Globus pallidus (tissue), 1 donor: ENCODE measurements at regions not wholly inside any gene's neighbourhood (a gene's known extent, or its start where the extent isn't known, plus 50 kb on each side); places are given as distances from the start of the nearest gene placed in this dataset.
"Not testable (repeated sequence)": the region's sequence is repeated elsewhere in the genome, so short reads cannot be mapped to it uniquely, and the experiment has no call there.

ENCODE experiments used
- DNase-seq: peaks from one replicate; pipeline ENCODE4 v3.0.0-alpha.2; 2015; ENCODE audit warnings: low spot score

DNA sequence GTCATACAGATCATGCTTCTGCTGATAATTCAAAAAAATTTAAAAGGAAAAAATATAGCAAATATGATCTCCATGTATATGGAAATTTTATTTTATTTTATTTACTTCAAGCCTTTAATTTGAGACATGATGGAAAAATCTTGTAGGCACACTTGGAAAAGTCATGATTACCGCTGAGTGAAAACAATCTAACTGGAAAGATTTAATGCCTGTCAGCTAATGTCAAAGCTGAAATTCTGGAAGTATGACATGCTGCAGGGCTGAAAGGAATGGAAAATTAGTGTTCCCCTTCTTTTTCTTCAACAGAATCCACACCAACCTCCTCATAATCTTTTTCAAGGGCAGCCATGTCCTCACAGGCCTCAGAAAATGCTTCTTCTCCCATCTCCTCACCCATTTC, 58.2 kb downstream of the RPRM start:
- no peak for DNase-seq

DNA sequence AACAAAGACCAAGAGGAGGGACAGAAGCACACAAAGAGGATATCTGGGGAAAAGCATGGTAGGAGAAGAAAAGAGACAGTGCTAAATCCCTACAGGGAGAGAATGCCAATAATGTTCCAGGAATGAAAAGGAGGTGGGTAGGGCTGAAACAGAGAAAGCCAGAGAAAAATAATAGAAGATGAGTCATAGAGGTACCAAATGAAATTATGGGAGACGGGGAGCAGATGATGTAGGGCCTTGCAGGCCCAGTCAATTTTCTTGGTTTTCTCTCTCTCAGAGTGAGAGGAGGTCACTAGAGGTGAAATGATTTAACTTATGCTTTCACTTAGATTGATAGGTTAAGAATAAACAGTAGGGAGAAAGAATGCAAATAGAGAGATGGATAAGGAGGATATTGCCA, 61.5 kb downstream of the RPRM start:
- DNase-seq, result no peak

DNA sequence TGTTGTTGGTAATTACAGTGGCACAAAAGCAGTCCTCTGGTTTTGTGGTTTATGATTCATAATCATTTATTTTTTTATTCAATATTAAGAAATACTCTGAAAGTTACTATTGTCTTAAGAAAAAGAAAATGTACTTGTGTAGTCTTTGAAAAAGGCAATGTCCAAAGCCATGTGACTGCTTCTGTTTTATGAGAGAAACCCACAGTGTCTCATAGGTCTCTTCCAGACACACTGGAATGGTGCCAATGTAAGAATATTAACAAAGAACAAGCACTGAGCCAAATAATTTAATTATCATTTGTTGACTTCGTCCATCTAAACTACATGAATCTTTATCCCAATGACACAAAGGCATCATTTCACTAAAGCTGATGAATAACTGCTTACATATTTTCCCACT, 62.5 kb downstream of the RPRM start:
- DNase-seq, result no peak

DNA sequence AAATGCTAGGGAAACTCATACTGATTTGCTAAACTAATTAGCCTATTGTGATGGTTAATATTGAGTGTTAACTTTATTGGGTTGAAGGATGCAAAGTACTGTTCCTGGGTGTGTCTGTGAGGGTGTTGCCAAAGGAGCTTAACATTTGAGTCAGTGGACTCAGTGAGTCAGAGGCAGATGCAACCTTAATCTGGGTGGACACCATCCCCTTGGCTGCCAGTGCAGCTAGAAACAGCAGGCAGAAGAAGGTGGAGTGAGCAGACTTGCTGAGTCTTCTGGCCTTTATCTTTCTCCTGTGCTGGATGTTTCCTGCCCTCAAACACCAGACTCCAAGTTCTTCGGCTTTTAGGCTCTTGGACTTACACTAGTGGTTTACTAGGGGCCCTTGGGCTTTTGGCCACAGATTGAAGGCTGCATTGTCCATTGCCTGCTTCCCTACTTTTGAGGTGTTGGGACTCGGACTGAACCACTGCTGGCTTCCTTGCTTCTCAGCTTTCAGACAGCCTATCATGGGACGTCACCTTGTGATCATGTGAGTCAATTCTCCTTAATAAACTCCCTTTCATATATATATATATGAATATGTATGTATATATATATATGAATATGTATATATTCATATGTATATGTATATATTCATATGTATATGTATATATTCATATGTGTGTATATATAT, 69.7 kb downstream of the RPRM start:
- no peak for DNase-seq

DNA sequence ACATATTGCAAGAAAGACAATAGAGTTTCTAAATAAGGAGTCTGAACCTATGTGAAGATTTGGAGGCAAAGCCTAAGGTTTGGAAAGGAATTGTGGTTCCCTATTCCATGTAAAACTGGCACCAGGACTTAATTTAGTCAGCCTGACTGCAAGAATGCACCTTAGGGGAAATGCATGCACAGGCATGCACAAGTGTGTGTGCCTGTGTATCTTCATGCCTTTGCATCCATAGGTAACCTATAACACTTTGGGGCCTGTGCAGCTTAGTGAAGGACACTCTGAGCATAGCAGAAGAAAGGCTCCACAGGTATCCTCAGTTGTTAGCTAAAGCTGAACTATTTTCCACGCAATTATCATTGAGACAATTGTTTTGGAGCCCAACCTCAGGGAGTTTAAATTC, 73.4 kb downstream of the RPRM start:
- DNase-seq, result no peak

DNA sequence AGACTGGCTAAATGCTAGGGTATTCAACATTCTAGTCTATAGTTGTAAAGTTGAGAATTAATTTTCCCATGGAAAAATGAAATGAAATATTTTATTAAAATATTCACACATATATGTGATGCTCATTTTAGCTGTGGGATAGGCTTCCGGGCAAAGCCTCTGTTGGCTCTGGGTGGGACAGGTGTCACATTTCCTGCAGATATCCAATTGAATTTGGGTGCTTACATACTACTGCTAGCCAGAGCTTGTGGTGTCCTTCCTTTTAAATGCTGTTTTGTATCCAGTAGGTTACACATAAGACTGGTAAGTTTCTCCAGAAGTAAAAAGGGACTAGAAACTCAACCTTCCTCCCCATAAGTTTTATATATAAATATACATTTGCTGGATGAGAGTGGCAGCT, 73.8 kb downstream of the RPRM start:
- DNase-seq, result no peak

DNA sequence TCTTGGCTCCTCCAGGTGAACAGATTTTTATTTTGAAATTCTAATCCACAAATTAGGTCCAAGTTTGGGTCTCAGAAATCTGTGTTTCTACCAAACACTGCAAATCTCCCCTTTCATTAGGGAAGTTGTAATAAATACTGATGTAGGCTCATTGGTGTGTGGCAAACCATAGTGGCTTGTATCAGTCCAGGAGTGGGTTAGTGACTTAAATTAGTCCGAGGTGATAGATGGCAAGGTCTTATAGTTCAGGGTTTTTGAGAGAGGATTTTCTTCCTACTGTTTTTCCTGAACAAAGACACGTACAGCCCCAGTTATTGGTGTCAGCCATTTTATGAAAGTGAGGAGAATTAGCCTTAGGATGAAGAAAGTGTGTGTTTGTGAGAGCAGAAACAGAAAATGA, 74.6 kb downstream of the RPRM start:
- no peak for DNase-seq

DNA sequence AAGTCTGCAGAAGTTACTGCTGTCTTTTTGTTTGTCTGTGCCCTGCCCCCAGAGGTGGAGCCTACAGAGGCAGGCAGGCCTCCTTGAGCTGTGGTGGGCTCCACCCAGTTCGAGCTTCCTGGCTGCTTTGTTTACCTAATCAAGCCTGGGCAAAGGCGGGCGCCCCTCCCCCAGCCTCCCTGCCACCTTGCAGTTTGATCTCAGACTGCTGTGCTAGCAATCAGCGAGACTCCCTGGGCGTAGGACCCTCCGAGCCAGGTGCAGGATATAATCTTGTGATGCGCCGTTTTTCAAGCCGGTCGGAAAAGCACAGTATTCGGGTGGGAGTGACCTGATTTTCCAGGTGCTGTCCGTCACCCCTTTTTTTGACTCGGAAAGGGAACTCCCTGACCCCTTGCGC, 75.2 kb downstream of the RPRM start:
- not testable (repeated sequence) for DNase-seq

DNA sequence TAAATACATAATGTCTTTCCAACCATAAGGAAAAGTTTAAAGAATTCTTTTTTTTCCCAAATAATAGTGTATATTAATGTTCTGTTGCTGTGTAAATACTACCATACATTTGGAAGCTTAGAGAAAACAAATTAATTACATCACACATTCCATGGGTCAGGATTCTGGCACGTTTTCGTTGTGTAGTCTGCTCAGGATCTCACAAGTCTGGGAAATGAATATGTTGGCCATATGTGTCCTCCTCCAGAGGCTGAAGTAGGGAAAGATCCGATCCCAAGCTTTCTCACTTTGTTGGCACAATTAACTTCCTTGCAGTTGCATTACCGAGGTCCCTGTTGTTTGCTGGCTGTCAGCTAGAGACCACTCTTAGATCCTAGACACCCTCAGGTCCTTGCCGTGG, 83.9 kb downstream of the RPRM start:
- DNase-seq, result no peak

DNA sequence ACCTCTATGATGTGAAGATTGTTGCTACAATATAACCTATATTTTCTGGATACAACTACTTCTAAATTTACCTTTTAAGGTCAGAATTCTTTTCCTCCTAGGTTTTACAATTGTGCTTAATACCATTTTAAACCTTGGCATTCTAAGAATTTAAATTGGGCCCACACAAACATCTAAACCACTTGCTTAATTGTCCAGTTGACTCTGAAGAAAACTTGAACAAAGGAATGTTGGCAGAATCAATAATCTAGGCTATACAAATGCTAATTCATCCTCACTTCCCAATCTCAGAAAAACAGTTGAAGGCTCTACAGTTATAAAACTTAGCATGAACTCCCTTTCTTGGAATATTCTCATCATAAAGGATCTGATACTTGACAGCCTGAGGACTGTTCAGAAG, 84.3 kb downstream of the RPRM start:
- DNase-seq, result no peak

DNA sequence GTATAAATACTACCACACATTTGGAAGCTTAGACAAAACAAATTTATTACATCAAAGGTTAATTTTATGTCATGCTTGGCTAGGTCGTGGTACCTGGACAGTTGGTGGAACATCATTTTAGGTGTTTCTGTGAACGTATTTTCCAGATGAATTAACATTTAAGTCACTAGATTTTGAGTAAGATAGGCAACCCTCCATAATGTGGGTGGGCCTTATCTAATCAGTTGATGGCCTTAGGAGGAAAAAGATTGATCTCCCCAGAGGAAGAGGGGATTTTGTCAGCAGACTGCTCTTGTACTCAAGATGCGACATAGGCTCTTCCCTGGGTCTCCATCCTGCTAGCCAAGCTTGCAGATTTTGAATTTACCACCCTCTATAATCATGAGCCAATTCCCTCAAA, 85.0 kb downstream of the RPRM start:
- DNase-seq, result no peak

DNA sequence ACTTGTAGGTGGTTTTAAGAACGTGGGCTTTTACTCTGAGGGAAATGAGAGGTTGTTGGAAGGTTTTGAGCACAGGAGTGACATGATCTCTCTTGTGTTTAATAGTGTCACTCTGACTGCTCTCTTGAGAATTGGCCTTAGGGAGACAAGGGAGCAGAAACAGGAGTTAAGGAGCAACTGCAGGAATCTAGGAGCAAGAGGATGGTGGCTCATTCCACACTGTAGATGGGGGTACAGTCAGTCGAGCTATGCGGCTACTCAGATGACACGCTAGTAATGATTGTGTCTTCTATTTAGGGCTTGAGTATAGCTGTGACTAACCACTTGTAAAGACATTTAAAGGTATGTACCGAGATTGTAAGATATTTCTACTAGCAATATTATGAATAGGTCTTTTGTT, 87.4 kb downstream of the RPRM start:
- no peak for DNase-seq

DNA sequence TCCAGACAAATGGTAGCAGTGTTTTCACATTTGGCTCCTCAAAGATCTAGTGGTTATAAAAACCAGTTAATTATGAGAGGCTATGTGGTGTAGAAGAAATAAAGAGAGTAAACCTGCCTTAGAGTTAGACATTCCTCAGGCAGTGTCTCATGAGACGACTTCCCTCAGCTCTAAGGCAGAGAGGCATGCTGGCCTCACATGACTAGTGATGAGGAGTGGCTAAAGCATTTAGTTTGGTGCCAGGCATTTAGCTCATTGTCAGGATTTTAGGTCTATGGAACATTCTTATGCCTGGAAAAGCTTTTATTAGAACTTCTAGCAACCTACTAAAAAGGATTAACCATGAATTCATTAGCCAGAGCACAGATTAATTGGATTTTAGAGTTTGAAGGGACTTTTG, 90.3 kb downstream of the RPRM start:
- no peak for DNase-seq

DNA sequence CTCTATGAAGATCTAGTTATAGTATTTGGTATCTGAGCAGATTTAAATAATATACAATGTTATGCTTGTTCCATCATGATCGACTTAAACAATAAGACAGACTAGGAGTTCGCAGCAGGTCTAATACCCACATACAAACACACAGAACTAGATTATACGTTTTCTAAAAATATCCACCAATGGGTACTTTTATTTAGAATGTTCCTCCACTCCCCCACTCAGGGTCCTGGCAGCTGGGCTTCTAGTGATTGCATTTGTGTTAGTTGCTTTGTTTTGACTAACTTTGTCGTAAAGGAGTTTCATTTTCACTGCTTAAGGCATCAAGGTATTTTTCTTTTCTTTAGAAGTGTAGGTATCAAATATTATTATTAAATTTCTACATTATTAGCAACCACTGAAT, 91.4 kb downstream of the RPRM start:
- DNase-seq, result no peak

DNA sequence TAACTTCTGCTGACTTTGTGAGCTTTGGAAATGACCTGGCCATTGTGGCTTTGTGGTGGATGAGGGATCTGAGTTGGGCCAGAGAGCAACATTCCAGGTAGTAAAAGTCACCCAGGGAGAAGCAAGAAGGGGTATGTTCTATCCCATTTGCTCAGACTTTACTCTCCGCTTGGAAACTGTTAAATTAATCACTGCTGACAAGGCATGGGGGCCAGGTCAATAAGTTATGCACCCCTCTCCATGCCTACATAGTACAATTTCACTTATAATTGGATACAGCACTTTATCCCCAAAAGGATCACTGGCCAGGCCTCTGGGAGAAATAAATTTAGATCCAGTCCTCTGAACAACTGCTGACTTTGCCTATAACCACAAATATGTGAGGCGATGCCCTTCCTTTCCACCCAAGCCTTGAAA, 92.1 kb downstream of the RPRM start:
- DNase-seq, result no peak

DNA sequence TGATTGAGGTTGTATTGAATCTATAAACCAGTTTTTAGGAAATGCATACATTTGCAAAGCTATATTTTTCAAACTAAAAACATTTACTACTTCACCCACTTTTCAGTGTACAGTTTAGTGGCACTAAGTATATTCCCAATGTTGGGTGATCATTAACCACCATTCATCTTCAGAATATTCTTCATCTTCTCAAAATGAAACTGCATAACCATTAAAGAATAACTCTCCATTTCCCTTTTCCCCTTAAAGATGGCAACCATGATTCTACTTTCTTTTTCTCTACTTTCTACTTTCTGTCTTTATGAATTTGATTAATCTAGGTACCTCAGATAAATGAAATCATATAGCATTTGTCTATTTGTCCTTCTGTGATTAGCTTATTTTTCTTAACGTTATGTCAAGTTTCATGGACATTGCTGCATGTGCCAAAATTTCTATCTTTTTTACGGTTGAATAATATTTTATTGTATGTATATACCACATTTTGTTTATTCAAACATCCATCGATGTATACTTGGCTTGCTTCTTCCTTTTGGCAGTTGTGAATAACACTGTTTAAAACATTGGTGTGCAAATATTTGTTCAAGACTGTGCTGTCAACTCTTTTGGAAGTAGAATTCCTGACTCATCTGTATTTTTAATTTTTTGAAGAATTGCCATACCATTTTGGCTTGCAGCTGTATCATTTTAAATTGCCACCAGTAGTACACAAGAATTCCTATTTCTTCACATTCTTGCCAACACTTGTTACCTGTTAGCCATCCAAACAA, 104.9 kb downstream of the RPRM start:
- DNase-seq, result no peak

DNA sequence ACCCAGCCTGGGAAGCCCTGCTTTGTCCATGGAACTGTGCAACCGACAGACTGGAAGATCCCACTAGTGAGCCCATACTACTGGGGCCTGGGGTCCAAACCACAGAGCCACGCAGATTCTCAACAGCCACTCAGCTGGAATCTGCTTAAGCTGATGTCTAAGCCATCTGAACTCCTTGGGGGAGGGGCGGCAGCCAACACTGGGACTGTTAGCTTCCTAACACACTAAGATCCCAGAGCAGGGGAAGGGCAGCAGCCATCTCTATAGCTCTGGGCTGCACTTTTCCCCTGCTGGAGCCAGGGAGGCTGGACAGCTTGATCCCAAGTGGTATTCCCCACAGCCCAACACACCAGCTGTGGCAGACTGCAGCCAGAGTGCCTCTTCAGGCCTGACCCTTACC, 118.3 kb downstream of the RPRM start:
- no peak for DNase-seq

DNA sequence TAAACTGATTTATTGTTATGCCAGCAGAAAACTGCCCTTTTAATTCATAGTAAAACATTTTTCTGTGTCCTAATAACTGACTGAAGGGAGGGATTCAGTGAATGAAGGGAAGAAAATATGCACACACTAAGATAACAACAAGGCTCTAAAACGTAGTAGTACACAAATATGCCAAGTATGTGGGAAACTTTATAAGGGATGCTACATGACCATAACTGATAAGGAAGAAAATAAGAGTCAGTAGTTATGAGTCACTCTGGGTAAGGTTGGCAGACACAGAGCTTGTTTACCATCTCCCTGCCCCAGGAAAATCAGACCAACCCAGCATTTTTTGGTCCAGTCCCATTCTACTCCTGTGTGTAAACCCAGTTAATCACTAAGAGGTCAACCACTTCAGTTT, 124.2 kb downstream of the RPRM start:
- DNase-seq, result no peak

DNA sequence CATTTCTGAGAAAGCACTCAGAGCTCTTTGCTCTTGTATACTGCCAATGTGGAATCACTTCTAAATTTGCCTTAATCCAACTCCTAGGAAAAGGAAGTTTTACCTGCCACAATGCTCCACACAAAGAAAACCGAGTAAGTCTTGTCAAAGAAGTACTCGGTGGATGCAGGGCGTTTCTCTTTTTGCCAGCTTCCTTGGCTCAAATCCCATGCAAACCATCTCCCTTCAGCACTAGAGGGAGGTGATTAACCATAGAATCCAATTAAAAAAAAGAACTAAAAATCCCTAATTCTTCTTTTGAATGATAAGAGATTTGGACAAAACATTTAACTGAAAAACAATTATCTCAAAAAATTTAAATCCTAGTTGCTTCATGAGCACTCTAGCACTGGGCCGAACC, 129.0 kb downstream of the RPRM start:
- DNase-seq, result no peak

DNA sequence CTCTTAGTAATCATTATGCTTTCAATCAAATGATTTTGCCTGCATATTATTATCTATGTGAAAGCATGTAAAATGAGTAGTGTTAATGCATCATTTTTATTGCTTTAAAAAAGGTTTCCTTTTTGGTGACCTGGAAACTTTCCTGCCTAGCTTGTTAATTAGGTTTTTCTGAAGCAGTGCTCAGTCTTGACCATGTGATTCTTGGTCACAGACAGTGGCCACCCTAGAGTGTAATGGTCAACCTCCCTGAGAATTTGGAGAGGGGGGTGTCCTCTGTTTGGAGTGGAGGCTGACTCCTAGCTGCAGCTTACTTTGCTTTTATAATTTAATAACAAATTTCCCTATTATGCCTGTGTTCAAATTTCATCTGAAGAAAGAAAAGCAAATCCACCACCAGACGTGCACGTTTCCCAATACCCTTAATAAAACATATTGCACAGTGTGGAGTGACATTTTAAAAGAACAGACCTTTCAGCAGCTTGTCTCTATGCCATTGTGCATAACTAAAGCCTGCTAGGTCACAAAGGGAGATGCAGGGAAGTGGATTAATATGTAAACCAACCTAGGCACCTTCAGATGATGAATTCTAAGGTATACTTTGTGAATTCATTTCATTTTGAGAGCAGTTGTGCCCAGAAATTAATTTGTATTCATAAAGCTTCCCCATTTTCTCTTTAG, 130.6 kb downstream of the RPRM start:
- DNase-seq, result no peak

DNA sequence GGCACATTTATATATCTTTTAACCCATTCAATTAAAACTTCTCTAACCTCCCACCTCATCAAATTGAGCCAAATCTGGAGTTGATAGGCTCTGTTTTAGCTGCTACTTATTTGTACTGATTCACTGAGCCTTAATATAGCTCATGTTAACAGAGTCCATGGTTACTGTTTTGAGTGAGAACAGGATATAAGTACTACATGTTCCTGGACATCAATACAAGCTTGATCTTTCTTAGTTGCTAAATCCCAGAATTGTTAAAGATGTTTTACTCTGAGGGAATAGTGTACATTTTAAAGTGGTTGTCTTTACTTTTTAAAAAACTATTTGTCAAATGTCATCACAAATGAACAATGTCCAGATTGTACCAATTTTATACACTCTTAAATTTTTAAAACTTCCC, 157.7 kb downstream of the RPRM start:
- no peak for DNase-seq

DNA sequence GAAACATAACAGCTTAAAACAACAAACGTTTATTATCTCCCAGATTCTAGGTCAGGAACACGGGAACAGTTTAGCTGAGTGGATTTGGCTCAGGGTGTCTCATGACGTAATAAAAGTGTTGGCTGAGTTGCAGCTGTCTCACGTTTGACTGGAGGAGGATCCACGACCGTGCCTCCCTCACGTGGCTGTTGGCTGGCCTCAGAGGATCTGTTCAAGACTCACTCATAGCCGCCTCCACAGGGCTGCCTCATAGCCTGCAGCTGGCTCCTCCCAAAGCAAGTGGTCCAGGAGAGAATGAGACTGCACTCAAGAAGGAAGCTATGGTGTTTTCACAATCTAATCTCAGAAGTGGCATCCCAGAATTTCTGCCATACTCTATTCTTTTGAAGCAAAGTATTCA, 167.1 kb downstream of the RPRM start:
- DNase-seq, result no peak

DNA sequence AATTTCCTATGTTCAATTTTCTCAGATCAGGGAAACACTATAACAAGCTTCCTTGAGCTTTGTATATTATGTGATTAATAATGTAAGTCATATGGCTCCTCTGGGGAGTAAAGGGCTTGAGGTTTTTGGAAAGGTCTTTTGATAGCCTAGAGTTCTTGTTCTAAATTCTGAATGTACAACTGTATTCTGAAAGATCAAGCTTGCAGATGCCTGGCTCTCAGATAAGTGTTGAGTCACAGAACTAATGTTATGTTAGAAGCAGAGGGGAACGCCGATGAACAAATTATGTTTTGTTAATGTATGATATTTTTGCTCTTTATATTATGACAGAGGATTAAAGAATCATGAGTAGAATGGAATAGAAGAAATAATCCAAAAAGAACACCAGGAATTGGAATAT, 170.1 kb downstream of the RPRM start:
- no peak for DNase-seq

DNA sequence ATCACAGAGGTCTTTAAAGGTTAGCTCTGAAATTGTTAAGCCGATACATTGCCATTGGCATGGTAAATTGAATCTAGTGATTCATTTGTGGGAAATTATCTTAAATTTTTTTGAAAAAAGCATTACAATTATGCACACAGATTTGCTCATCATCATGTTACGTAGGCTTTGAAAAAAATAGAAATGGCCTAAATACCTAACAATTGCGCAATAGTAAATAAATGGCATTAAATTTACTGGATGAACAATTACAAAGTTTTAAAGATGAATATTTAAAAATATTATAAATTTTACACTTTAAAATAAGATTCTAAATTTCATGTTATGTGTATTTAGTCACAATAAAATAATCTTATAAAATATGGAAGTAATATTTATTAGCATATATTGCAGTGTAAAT, 171.3 kb downstream of the RPRM start:
- DNase-seq, result no peak
